Astrocyte (in vitro differentiated cells and primary cell): ENCODE measurements at regions not wholly inside any gene's neighbourhood (a gene's known extent, or its start where the extent isn't known, plus 50 kb on each side); places are given as distances from the start of the nearest gene placed in this dataset.
"Not testable (repeated sequence)": the region's sequence is repeated elsewhere in the genome, so short reads cannot be mapped to it uniquely, and the experiment has no call there.

ENCODE experiments used
- EZH2 ChIP-seq: IDR thresholded peaks from 2 replicates; pipeline ENCODE4 v1.6.1; 2012; ENCODE audit warnings: mild to moderate bottlenecking, low read length, inconsistent platforms; ENCODE audit not compliant: insufficient read depth
- TF ChIP-seq, protein P1 (sequence below): IDR thresholded peaks from 2 replicates; pipeline ENCODE4 v1.5.1; 2011; ENCODE audit warnings: low read depth, mild to moderate bottlenecking, inconsistent platforms, low read length, moderate library complexity; ENCODE audit not compliant: insufficient read depth

DNA sequence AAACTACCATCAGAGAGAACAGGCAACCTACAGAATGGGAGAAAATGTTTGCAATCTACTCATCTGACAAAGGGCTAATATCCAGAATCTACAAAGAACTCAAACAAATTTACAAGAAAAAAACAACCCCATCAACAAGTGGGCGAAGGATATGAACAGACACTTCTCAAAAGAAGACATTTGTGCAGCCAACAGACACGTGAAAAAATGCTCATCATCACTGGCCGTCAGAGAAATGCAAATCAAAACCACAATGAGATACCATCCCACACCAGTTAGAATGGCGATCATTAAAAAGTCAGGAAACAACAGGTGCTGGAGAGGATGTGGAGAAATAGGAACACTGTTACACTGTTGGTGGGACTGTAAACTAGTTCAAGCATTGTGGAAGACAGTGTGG, 51.6 kb upstream of the VPREB1 start:
- TF ChIP-seq, protein P1, sequence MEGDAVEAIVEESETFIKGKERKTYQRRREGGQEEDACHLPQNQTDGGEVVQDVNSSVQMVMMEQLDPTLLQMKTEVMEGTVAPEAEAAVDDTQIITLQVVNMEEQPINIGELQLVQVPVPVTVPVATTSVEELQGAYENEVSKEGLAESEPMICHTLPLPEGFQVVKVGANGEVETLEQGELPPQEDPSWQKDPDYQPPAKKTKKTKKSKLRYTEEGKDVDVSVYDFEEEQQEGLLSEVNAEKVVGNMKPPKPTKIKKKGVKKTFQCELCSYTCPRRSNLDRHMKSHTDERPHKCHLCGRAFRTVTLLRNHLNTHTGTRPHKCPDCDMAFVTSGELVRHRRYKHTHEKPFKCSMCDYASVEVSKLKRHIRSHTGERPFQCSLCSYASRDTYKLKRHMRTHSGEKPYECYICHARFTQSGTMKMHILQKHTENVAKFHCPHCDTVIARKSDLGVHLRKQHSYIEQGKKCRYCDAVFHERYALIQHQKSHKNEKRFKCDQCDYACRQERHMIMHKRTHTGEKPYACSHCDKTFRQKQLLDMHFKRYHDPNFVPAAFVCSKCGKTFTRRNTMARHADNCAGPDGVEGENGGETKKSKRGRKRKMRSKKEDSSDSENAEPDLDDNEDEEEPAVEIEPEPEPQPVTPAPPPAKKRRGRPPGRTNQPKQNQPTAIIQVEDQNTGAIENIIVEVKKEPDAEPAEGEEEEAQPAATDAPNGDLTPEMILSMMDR, result not testable (repeated sequence)
- TF ChIP-seq EZH2, result not testable (repeated sequence)
